Posterior cingulate gyrus (tissue), 11 donors: ENCODE measurements at regions not wholly inside any gene's neighbourhood (a gene's known extent, or its start where the extent isn't known, plus 50 kb on each side); places are given as distances from the start of the nearest gene placed in this dataset.
A peak's percentile ranks its signal among the peaks of the same experiment; 100 is the strongest.

Source experiments
- DNase-seq, 10 donors: peaks; one replicate each; pipeline versions ENCODE4 v3.0.0 to v3.0.0-alpha.2; 2020 to 2021; ENCODE audit warnings: mixed read lengths in 3 of 10
- intact Hi-C: fragments of 100-400 bp; cut with DNase I; formaldehyde crosslinking; loops from one replicate; pipeline ENCODE4 v1.15.1; 2023

GRCh38 chr13:73973156-73973555 lies 161.0 kb downstream of the KLF12 start:
- intact Hi-C loops: no loop called here
- DNase-seq: no peak

- DNase-seq: no peak
- intact Hi-C loops: no loop called here
Measured at GRCh38 chr13:73972545-73972944, 161.7 kb downstream of the KLF12 start.

GRCh38 chr13:73971481-73971880 lies 162.7 kb downstream of the KLF12 start:
- no peak for DNase-seq
- intact Hi-C loops: no loop called here

GRCh38 chr13:73970421-73971055 lies 163.7 kb downstream of the KLF12 start:
- DNase-seq: peak in 8 of 10 donors; percentile 34 to 95 (median 58)
- intact Hi-C loops: no loop called here

GRCh38 chr13:73967397-73968165 lies 166.6 kb downstream of the KLF12 start:
- DNase-seq: no peak
- intact Hi-C loops: no loop called here

- intact Hi-C loops: no loop called here
- no peak for DNase-seq
Measured at GRCh38 chr13:73966331-73966730, 167.9 kb downstream of the KLF12 start.

GRCh38 chr13:73962284-73962683 lies 171.9 kb downstream of the KLF12 start:
- no peak for DNase-seq
- intact Hi-C loops: no loop called here

GRCh38 chr13:73961181-73961580 lies 173.0 kb downstream of the KLF12 start:
- intact Hi-C loops: no loop called here
- DNase-seq: no peak

GRCh38 chr13:73960474-73960873 lies 173.7 kb downstream of the KLF12 start:
- no peak for DNase-seq

GRCh38 chr13:73958657-73959397 lies 175.4 kb downstream of the KLF12 start:
- DNase-seq: no peak
- intact Hi-C loops: no loop called here

More at GRCh38 chr13:73960474-73960873, 173.7 kb downstream of the KLF12 start:
- intact Hi-C loops: no loop called here

- DNase-seq: no peak
- intact Hi-C loops: no loop called here
Measured at GRCh38 chr13:73957889-73958288, 176.3 kb downstream of the KLF12 start.

- intact Hi-C loops: no loop called here
- no peak for DNase-seq
Measured at GRCh38 chr13:73956795-73957408, 177.3 kb downstream of the KLF12 start.

- DNase-seq: no peak
- intact Hi-C loops: no loop called here
Measured at GRCh38 chr13:73955977-73956500, 178.2 kb downstream of the KLF12 start.

GRCh38 chr13:73954808-73955207 lies 179.4 kb downstream of the KLF12 start:
- intact Hi-C loops: no loop called here

GRCh38 chr13:73952648-73953047 lies 181.6 kb downstream of the KLF12 start:
- intact Hi-C loops: no loop called here
- no peak for DNase-seq

More at GRCh38 chr13:73954808-73955207, 179.4 kb downstream of the KLF12 start:
- no peak for DNase-seq

- intact Hi-C loops: no loop called here
- DNase-seq: no peak
Measured at GRCh38 chr13:73948848-73949529, 185.2 kb downstream of the KLF12 start.

GRCh38 chr13:73945871-73946270 lies 188.3 kb downstream of the KLF12 start:
- peak in 8 of 10 donors; percentile 15 to 83 (median 26) for DNase-seq
- intact Hi-C loops: no loop called here

GRCh38 chr13:73945382-73945781 lies 188.8 kb downstream of the KLF12 start:
- DNase-seq: no peak
- intact Hi-C loops: no loop called here

GRCh38 chr13:73943965-73944233 lies 190.3 kb downstream of the KLF12 start:
- intact Hi-C loops: no loop called here

More at GRCh38 chr13:73943965-73944233, 190.3 kb downstream of the KLF12 start:
- DNase-seq: no peak
